VCaP (cell line): ENCODE measurements at regions not wholly inside any gene's neighbourhood (a gene's known extent, or its start where the extent isn't known, plus 50 kb on each side); places are given as distances from the start of the nearest gene placed in this dataset.
"Not testable (repeated sequence)": the region's sequence is repeated elsewhere in the genome, so short reads cannot be mapped to it uniquely, and the experiment has no call there.

Source experiments
- H3K27ac ChIP-seq: fragments of 450-650 bp; 2 replicates; pipeline ENCODE4 v1.5.1; 2017
- CTCF ChIP-seq: fragments of 450-650 bp; conservative IDR thresholded peaks from 2 replicates; pipeline ENCODE4 v1.5.1; 2017; ENCODE audit warnings: mild to moderate bottlenecking, moderate library complexity

GRCh38 chr6:15171026-15171425 is 74.8 kb upstream of the JARID2 start:
- TF ChIP-seq CTCF: no peak

GRCh38 chr6:15176816-15177370 is 69.0 kb upstream of the JARID2 start:
- no peak overlapping the region for H3K27ac ChIP-seq
- no peak for TF ChIP-seq CTCF

More at GRCh38 chr6:15171026-15171425, 74.8 kb upstream of the JARID2 start:
- H3K27ac ChIP-seq: no peak overlapping the region

GRCh38 chr6:15183979-15184378 is 61.9 kb upstream of the JARID2 start:
- TF ChIP-seq CTCF: no peak
- no peak overlapping the region for H3K27ac ChIP-seq

- TF ChIP-seq CTCF: no peak
Measured at GRCh38 chr6:15184441-15184861, 61.4 kb upstream of the JARID2 start.

GRCh38 chr6:15185111-15185510 is 60.8 kb upstream of the JARID2 start:
- H3K27ac ChIP-seq: not testable (repeated sequence)

More at GRCh38 chr6:15184441-15184861, 61.4 kb upstream of the JARID2 start:
- H3K27ac ChIP-seq: no peak overlapping the region

- not testable (repeated sequence) for H3K27ac ChIP-seq
Measured at GRCh38 chr6:15193451-15193850, 52.4 kb upstream of the JARID2 start.

- no peak for TF ChIP-seq CTCF
- H3K27ac ChIP-seq: no peak overlapping the region
Measured at GRCh38 chr6:15194453-15194852, 51.4 kb upstream of the JARID2 start.
